ENCODE measurements at regions not wholly inside any gene's neighbourhood (a gene's known extent, or its start where the extent isn't known, plus 50 kb on each side); places are given as distances from the start of the nearest gene placed in this dataset.

- TF ChIP-seq, protein P1, sequence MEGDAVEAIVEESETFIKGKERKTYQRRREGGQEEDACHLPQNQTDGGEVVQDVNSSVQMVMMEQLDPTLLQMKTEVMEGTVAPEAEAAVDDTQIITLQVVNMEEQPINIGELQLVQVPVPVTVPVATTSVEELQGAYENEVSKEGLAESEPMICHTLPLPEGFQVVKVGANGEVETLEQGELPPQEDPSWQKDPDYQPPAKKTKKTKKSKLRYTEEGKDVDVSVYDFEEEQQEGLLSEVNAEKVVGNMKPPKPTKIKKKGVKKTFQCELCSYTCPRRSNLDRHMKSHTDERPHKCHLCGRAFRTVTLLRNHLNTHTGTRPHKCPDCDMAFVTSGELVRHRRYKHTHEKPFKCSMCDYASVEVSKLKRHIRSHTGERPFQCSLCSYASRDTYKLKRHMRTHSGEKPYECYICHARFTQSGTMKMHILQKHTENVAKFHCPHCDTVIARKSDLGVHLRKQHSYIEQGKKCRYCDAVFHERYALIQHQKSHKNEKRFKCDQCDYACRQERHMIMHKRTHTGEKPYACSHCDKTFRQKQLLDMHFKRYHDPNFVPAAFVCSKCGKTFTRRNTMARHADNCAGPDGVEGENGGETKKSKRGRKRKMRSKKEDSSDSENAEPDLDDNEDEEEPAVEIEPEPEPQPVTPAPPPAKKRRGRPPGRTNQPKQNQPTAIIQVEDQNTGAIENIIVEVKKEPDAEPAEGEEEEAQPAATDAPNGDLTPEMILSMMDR (conservative IDR thresholded peaks at IDR 0.05; ENCODE audit: low read depth, low read length) = no peak
- no peak for TF ChIP-seq MXI1 (IDR thresholded peaks at IDR 0.05; ENCODE audit: borderline replicate concordance, low read depth, low read length)
- TF ChIP-seq CHD1 (IDR thresholded peaks at IDR 0.05; ENCODE audit: low read depth, low read length) = no peak
- TF ChIP-seq SMC3 (IDR thresholded peaks at IDR 0.05; ENCODE audit: low read depth, low read length) = no peak
- no peak for TF ChIP-seq USF2 (IDR thresholded peaks at IDR 0.05; ENCODE audit: low read depth, low read length)
- no peak for TF ChIP-seq CEBPB (IDR thresholded peaks at IDR 0.05; ENCODE audit: low read depth, low read length)
- TF ChIP-seq, protein P2, sequence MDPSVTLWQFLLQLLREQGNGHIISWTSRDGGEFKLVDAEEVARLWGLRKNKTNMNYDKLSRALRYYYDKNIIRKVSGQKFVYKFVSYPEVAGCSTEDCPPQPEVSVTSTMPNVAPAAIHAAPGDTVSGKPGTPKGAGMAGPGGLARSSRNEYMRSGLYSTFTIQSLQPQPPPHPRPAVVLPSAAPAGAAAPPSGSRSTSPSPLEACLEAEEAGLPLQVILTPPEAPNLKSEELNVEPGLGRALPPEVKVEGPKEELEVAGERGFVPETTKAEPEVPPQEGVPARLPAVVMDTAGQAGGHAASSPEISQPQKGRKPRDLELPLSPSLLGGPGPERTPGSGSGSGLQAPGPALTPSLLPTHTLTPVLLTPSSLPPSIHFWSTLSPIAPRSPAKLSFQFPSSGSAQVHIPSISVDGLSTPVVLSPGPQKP (IDR thresholded peaks at IDR 0.05; ENCODE audit: borderline replicate concordance, low read depth, low read length) = no peak
- TF ChIP-seq POLR2A (IDR thresholded peaks at IDR 0.05; ENCODE audit: low read depth, low read length) = no peak
Observed at GRCh38 chr1:185459141-185459540, 142.1 kb upstream of the IVNS1ABP start.

Measured in IMR-90 (cell line).